B cell (primary cell): ENCODE measurements at regions not wholly inside any gene's neighbourhood (a gene's known extent, or its start where the extent isn't known, plus 50 kb on each side); places are given as distances from the start of the nearest gene placed in this dataset.

Source experiments
- CTCF ChIP-seq: fragments of 200-600 bp; IDR thresholded peaks from one replicate; pipeline ENCODE4 v1.8.0; 2022; ENCODE audit warnings: antibody characterized with exemption, mild to moderate bottlenecking
- EZH2 ChIP-seq: IDR thresholded peaks from 2 replicates; pipeline ENCODE4 v1.6.1; 2012; ENCODE audit warnings: borderline replicate concordance, low read depth, mild to moderate bottlenecking, moderate library complexity, low read length; ENCODE audit not compliant: insufficient read depth, poor library complexity, severe bottlenecking

- TF ChIP-seq CTCF = no peak
- TF ChIP-seq EZH2 = no peak
These were observed 970.2 kb upstream of the COX7C start for GRCh38 chr5:85647349-85648127.
